HG02759 (cell line): ENCODE measurements at regions not wholly inside any gene's neighbourhood (a gene's known extent, or its start where the extent isn't known, plus 50 kb on each side); places are given as distances from the start of the nearest gene placed in this dataset.

ENCODE experiments used
- ATAC-seq: cut with Tn5 transposase; IDR thresholded peaks from one replicate; pipeline ENCODE4 v1.9.1; 2021; ENCODE audit warnings: mild to moderate bottlenecking, moderate library complexity; ENCODE audit not compliant: unreplicated experiment

DNA sequence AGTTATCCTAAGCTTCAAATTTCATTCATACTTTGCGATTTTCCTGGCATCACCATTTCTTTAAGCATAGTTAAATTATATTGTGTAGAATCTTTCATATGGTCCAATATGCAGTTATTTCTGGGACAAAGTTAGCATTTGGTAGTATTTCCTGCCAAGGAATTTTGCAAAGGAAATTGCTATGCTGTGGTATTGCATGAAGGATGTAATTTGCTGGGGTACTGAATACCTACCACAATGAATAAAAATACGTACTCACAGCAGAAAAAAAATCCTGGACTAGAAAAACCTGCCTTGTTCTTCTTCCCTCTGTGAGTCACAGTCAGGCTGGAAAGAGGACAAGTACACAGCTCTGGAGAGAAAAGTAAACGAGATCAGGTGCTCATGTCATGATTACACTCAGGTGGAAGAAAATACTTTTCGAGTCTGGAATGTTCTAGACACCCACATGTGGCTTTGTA, 241.2 kb downstream of the PTBP2 start:
- ATAC-seq = no peak

DNA sequence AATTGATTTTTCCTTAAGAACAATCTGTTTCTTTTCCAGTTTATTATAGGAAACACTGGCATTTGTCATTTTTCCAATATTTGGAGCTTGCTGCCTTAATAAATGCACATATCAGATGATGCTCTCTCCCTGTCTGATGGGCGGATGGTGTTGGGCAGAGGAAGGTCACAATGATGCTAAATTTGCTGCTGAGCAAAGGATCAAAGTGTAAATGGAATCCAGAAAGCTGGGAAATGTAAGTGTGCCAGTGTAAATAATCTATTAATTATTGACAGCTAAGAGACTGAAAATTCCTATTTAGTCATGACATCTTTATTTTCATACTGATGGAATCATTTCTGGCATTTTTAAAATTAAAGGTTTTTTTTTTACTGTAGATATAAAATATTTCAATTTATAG, 243.2 kb downstream of the PTBP2 start:
- no peak for ATAC-seq

DNA sequence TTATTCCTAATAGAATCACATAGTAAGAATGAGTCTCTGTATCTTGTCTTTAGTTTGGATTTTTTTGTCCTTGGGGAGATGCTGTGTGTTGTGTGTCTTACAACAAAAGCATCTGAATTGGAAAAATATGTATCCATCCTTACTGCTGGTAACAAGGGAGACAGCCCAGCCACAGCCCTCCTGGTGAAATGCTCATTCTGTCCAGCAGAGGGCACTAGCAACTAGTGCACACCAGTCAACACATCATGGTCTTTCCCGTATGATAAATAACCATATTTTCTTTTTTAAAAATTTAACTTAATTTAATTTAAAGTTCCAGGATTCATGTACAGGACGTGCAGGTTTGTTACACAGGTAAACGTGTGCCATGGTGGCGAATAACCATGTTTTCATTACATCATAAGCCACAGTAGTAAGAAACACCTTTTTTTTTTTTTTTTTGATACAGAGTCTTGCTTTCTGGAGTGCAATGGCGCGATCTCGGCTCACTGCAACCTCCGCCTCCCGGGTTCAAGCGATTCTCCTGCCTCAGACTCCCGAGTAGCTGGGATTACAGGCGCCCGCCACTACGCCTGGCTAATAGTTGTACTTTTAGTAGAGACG, 245.1 kb downstream of the PTBP2 start:
- peak; percentile 95 for ATAC-seq

DNA sequence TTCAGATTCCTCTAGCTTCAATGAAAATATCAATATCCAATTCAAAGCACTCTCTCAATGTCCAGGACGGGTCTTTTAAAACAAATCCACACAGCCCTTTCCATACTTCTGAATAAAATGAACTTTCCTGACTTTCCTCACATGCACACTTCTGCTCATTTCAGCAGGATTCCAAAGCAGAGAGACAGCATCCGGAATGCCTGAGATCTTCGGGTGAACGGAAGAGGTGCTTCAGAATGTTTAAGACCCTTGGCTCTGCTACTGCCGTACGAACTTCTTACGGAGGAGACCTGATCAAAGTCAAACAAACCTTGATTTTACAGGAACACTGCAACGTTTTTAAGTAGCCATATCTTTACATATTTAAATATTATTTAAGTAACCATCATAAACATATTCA, 245.7 kb downstream of the PTBP2 start:
- ATAC-seq = no peak

DNA sequence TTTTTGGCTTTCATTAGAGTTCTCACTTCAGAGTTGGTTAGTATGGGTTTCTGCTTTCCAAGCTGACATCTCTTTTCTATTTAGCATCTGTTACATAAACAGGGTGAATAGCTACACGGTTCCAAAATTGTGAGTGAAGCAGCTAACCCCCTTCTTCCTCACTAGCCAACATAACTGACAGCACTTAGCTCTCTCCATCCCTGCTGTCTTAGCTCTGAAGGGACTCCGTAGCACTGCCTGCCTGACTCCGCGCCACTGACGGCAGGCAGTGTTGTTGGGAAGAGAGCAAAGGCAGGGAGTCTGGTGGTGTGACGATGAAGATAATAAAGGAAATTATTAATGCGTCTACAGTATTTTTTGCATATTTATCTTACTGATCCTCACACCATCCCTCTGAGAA, 247.0 kb downstream of the PTBP2 start:
- ATAC-seq = no peak

DNA sequence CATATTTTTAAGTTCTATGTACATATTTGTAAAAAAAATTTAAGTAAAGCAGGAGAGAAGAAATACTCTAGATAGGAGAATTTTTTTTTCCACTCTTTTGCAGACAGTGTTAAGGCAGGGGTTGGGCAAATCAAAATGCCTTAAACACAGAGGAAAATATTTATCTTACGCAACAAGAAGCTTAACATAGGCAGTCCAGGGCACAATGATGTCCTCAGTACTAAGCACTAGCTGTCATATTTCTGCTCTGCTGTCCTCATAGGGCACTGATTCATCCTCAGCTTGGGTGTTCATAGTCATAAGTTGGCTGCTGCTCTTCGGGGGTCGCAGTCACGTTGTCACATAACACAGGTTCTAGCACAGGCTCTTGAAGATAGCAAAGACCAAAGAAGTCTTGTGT, 247.4 kb downstream of the PTBP2 start:
- no peak for ATAC-seq

DNA sequence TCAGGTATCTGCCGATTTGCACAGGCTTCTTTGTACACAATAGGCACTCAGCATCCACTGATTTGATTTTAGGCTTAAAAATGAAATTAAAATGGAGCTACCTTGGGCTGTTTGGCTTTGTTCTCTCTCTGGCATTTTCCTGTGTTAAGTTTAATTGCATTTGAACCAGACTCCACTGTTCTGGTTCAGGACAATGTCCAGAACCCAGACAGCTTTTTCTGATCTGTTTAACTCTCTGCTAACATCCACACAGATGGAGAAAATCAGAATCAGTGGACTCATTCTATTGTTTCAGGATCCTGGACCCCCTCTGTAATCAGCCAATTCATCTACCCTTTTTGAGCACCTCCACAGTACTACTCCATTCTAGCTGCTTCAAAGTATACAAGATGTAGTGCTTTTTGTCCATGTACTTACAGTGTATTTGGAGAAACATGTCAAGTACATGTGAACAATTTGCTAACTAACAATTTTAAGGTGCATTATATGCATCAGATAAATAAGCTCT, 248.1 kb downstream of the PTBP2 start:
- no peak for ATAC-seq

DNA sequence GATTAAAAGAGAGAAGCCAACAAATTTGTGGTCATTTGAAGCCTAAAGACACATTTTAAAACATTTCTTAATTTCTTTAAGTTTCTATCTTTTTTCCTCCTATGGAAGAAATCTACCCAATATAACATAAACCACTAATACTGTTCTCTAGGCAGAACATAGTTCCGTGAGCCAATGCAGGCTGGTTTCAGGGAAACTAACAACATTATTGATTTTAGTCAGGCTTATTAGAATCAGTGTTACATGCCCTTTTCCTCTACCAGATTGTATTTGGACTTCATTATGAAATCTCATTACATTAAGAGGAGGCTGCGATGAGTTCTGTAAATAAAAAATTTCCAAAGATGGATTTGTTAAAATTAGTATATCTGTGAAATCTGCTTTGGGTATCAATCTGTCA, 249.9 kb downstream of the PTBP2 start:
- no peak for ATAC-seq

DNA sequence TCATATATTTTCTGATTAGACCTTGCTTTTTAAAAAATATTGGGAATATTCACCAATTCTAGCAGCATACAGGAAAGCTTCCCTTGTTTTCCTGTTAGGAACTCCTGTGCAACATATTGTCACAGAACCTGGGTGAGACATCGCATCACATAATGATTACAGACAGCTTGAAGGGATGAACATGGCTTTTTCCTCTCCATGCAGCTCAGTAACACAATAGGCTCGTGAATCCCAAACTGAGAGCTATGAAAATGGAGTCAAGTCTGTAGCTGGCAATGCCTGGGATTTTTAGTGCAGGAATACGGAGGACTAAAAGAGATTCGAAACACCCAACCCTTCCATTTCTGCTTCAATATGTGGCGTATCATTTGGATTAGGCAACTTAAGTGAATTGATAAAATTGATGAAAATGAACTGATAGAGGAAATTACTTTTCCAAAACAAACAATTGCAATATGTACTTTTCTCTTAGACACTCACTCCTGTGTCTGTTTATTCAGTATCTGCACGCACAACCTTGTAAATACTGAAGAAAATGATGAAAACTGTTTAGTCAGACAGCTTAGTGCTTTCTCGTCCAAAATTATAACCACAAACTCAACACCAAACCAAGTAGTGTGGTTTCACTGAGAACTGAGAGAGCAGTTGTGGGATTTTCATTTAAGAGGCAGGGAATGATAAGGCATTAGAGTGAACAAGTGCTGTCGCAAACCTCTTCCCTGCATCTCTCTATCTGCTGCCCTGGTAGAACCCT, 250.4 kb downstream of the PTBP2 start:
- no peak for ATAC-seq

DNA sequence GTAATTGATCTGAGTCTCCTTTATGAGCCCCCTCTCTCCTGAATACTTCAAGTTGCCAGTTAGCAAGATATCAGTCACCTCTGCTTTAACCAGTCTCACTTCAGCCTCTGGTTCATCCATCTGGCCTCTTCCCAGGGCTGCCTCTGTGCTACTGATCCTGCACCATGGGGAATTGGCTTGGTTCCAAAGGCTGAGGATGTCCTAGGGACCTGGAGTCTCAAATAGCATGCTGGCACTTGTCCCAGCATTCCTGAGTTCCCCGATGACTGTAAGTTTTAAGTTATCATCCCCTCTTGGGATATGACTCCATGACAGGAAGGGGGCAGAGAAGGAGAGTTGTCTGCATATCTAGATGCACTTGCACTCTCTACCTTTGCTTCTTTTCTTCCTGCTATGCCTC, 252.0 kb downstream of the PTBP2 start:
- ATAC-seq = no peak

DNA sequence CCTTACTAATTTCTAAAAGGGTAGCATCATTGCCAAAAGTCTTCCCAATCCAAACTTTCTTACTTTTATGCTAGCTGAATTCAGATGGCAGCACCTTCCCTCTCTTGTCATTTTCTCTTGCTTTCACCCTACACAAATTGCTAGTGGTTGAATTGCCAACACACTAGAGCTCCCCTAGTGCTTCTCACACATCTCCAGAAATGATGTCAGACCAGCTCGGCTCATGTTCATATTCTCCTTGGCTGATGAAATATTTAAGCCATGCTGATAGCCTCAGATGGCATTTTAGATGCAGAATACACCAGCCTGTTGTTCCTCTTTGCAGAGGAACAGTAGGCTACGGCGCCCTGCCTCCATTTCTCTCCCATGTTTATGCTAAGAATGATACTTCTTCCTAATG, 256.9 kb downstream of the PTBP2 start:
- no peak for ATAC-seq

DNA sequence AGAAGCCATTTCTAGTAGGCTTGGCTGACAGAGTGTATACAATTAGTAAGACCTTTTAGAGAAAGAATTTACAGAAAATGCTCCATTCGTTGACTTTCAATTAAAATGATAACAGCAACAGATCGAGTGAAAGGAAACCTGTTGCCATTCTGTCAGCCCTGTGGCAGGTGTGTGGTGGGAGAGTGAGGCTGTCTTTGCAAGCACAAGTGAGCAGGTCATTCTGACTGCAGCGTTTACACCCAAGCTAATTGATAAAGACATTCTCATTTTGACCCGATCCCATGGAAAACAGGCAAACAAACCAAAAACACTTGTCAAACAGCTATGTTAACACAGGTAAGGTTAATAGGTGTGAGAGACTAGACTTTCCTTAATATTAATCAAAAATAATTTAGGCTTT, 257.3 kb downstream of the PTBP2 start:
- ATAC-seq = no peak

DNA sequence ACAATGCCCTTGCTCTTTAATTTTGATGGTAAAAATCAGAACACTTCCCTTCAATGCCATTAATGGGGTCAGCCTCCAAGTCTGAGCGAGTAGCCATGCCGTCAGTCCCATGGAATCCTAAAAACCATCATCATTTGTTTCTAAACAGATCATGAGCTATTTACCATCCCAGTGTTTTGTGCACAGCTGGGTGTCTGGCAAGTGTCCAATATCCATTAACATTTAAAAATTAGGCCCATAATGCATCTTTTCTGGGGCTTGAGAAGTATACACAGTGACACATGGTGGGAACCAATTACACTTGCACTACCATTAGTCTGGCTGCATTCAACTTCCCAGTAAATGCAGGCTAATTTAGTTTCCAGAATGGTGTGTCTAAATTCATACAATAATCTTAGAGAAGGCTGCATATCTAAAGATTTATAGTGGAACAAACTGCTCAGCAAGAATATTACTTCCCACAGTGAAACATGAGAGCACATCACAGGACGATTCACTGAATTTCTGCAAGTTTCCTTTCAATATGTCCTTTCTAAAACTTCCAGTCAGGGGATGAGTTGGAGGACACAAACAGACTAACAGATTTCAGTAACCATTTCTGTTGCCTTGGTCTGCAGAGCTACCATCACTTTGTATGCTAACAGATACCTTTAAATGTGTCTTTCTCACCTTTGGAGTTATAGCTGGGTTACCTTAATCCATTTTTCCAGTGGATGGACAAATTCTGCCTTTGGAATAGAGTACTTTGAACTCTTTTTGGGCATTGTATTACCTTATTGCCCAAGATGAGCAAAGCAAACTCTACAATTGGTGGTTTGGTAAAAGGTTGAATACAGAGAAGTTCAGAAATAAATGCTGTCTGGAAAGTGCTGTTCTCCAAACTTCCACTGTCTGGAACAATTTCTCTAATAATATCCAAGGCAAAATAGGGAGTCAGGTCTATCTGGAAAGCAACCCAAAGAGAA, 258.0 kb downstream of the PTBP2 start:
- no peak for ATAC-seq

DNA sequence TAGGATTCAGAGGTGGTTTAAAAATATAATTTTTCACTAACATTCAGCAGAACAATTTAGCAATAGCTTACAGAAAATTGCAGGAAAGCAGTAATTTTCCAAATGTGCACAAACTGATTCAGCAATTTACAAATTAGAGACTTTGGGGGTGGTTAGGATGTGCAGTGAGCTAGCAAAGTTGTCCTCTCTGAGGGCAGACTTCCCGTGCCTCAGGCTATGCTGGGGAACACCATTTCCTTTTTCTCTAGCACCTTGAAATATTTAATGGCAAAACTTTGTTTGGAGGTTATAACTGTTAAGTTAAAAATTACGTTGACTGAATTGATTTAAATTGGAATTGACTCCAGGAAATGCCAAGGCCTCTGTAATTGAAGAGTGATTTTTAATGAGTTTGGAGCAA, 258.9 kb downstream of the PTBP2 start:
- no peak for ATAC-seq

DNA sequence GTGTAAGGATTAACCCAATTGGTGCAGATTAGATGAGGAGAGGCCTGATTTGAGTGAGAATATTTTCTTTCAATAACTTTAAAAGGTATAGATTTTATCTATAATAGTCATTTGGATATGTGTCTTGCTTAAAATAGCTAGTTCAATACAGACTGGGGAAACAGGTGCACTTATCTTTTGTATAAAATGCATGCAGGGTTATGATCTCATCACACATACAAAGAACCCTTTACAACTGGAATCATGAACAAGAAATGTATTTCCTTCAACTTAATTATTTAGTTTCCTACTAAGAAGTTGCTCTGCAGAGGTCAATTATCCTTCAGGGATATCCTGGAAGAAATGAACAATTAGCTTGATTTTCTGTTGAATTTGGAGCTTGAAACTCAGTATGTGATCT, 259.6 kb downstream of the PTBP2 start:
- no peak for ATAC-seq

DNA sequence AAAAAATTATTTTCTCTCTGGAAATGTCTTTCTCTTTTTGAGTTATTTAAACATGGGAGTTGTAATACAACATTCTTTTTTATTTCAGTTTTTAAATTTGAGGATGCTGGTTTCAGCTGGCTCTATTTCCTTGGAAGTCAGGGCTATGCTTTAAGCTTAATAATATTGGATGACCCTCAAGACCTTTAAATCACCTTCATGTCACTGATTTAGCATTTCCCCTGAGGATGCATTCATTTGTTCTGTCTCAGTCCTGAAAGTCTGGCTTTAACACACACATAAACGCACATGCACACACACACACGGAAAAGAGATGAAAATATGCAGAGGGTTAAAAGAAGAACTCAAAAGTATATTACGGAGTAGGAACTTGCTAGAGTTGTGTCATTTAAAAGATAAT, 260.5 kb downstream of the PTBP2 start:
- no peak for ATAC-seq

DNA sequence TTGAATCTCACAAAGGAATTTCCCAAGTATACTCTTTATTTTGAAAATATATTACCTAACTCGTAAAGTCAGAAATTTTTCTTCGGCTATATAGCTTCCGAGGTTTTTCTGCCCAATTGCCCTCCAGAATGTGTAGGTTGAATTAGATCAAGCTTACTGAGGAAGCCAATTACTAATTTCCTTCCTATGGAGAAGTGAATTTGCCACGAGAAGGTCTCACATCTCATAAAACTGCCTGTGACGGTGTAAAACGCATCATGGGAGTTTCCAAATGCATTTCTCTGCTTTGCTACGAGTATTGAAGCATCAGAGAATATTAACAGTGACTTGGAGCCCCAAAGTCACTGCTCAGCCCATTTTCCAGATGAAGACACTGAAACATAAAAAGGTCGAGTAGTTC, 262.3 kb downstream of the PTBP2 start:
- ATAC-seq = no peak

DNA sequence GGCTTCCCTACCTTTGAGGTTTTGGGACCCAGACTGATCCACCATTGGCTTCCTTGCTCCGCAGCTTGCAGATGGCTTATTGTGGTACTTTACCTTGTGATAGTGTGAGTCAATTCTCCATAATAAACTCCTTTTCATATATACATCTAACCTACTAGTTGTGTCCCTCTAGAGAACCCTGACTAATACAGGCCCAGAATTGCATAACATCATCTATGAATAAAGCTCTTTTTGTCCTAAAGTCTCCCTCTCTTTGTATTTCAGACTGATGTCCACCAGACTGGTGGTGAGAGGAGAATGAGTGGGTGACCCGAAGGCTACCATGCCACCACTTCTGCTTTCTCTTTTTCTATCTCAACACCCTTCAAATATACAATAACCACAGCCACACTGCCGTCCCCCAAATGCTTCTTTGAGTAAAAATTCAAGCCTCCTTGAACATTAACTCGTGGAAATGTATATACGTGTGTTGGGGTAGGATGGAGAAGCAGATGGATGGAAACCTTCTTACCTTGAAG, 265.7 kb downstream of the PTBP2 start:
- no peak for ATAC-seq

DNA sequence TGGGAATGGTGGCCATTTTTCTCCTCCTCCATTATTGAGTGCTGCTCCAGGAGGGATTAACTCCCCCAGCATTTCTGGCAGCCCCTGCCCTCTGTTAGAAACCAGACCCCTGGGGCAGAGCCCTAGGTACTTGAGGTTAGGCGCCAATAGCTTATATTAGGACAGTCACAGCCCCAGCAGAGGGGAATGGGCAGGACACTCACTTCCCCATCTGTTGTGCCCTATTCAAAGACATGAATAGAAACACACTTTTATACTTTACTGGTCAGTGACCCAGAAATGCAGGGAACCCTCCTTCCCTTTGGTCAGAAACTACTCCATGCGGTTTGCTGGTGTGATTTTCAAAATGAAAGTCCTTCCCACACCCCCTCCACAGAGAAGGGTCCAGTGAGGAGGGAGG, 267.7 kb downstream of the PTBP2 start:
- ATAC-seq = no peak

DNA sequence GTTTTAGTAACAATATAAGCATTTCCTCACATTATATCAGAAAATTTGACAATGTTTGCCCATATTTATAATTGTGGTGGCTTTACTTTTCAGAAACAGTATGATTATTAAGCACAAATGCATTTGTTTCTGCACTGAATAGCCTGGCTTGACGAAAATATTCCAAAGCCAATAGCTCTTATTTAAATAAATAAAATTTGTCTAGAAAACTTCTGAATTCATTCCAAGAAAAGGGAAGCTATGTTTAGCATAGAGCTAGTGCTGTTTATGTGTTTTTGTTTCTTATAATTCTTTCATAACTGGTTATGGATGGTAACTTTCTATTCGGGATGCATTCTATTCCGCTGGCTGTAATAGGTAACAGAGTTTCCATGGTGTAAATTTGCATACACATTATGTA, 268.6 kb downstream of the PTBP2 start:
- ATAC-seq = no peak

DNA sequence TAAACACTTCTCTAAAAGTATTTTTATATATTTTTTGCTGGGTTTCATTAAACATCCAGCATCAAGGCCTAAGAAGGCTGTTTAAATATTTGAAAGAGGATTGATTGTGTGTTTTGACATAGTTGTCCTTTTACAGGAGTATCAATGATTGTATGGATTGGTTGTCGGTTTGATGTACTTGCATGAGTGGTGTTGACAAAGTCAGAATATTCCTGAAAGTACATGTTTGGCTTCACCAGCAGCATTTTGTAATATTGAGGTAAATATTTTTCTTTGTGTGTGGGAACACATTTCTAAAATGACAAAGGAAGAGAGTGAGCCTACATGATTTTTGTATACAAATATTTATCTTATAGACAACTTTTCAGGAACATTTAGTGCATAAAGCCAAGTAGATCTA, 269.7 kb downstream of the PTBP2 start:
- ATAC-seq = no peak
